ENCODE measurements at regions not wholly inside any gene's neighbourhood (a gene's known extent, or its start where the extent isn't known, plus 50 kb on each side); places are given as distances from the start of the nearest gene placed in this dataset. TPM values are rescaled to one million over a fixed set of nuclear protein-coding genes. Genes with fewer than 3 reads are reported as not detected.

GRCh38 chrX:150306002-150306401 lies 57.1 kb upstream of the MAMLD1 start:
- DNase-seq = no peak

- DNase-seq = no peak
Observed at GRCh38 chrX:150308041-150308440, 55.1 kb upstream of the MAMLD1 start.

GRCh38 chrX:150308532-150309157 lies 54.5 kb upstream of the MAMLD1 start:
- no peak for DNase-seq

- no peak for DNase-seq
Observed at GRCh38 chrX:150310417-150310816, 52.7 kb upstream of the MAMLD1 start.

GRCh38 chrX:150310881-150311280 lies 52.2 kb upstream of the MAMLD1 start:
- DNase-seq = no peak

GRCh38 chrX:150312931-150313330 lies 50.2 kb upstream of the MAMLD1 start:
- DNase-seq = no peak

Small RNA genes lying in the stretch of these regions (small RNA-seq; reads per million reads assigned to genes)
- gene MIR2114 (ENCODE audit: low replicate concordance) = not detected
